Body of pancreas (tissue), 4 donors: ENCODE measurements at regions not wholly inside any gene's neighbourhood (a gene's known extent, or its start where the extent isn't known, plus 50 kb on each side); places are given as distances from the start of the nearest gene placed in this dataset.

Experiments used
- CTCF ChIP-seq, 7 experiments: fragments of 450-650 bp in 4 of 7; fragments of 200-600 bp in 3 of 7; sonication (generic) in 3 of 7; IDR thresholded peaks; one replicate each; pipeline ENCODE4 v1.5.1; 2016 to 2019; ENCODE audit warnings: antibody characterized with exemption in 7 of 7
- POLR2A ChIP-seq, 3 donors: fragments of 450-650 bp; IDR thresholded peaks; one replicate each; pipeline ENCODE4 v1.6.1; 2016; ENCODE audit warnings: antibody characterized with exemption in 3 of 3, mild to moderate bottlenecking in 2 of 3

DNA sequence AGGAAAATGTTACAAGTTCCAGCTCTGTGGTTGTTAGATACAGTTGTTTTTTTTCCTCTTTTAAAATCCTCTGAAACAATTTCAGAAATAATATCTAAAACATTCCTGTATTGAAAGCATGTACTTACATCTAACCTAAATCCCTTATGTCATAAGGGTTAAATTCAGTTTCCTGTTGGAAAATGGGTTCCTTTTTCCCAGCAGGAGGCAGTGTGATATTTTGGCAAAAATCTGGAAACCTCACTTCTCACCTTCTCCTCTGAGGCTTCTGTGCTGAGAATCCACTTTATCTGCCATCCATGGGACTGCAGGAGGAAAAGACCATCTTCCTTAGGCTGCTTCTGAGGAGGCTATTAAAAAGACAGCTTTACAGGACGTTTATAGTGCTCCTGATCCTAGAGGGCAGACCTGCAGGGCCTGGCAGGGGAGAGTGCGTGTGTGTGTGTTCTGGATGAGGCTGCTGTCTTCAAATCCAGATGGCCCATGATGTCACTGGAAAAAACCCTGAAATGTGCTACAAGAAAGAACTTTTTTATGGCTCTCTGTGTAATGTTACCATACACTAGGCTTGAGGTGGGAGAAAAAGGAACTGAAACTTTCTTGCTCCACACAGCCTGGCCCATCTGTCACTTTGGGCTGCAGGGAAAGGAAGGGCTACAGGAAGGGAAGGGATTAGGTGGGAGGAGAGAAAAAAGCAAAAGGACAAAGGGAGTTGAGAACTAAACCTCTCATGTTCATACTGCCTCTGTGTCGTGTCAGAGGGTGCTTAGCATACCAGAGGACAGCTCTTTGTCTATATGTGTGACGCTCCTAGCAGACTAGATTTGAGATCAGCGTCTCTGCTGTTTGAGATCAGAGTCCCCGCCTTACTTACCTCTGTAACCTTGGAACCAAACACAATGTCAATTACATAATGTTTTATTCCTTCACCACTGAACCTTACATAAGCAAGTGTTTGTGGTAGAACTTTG is 379.2 kb upstream of the SPAG17 start:
- TF ChIP-seq POLR2A (IDR thresholded peaks at IDR 0.05), result no peak
- TF ChIP-seq CTCF (IDR thresholded peaks at IDR 0.05), result no peak
